GM21526 (cell line): ENCODE measurements at regions not wholly inside any gene's neighbourhood (a gene's known extent, or its start where the extent isn't known, plus 50 kb on each side); places are given as distances from the start of the nearest gene placed in this dataset.

Experiments used
- ATAC-seq: cut with Tn5 transposase; IDR thresholded peaks from one replicate; pipeline ENCODE4 v1.9.1; 2021; ENCODE audit warnings: moderate library complexity; ENCODE audit not compliant: unreplicated experiment, low FRiP score

GRCh38 chr2:168338292-168338691 is 90.9 kb upstream of the STK39 start:
- ATAC-seq: no peak

GRCh38 chr2:168338803-168339437 is 91.5 kb upstream of the STK39 start:
- no peak for ATAC-seq

- no peak for ATAC-seq
Observed at GRCh38 chr2:168340931-168341330, 93.5 kb upstream of the STK39 start.

GRCh38 chr2:168343586-168343985 is 96.2 kb upstream of the STK39 start:
- no peak for ATAC-seq

- ATAC-seq: no peak
Observed at GRCh38 chr2:168344706-168345105, 97.3 kb upstream of the STK39 start.

GRCh38 chr2:168345601-168346000 is 98.2 kb upstream of the STK39 start:
- no peak for ATAC-seq

GRCh38 chr2:168346725-168347477 is 99.5 kb upstream of the STK39 start:
- peak; percentile 80 for ATAC-seq

- ATAC-seq: peak; percentile 73
Observed at GRCh38 chr2:168348076-168348475, 100.7 kb upstream of the STK39 start.

- no peak for ATAC-seq
Observed at GRCh38 chr2:168350380-168350779, 103.0 kb upstream of the STK39 start.

- ATAC-seq: no peak
Observed at GRCh38 chr2:168353251-168353650, 102.8 kb upstream of the CERS6 start.

- ATAC-seq: no peak
Observed at GRCh38 chr2:168354499-168354898, 101.6 kb upstream of the CERS6 start.

- ATAC-seq: no peak
Observed at GRCh38 chr2:168355121-168355520, 101.0 kb upstream of the CERS6 start.

GRCh38 chr2:168355779-168356476 is 100.1 kb upstream of the CERS6 start:
- ATAC-seq: no peak

GRCh38 chr2:168356477-168356835 is 99.6 kb upstream of the CERS6 start:
- ATAC-seq: no peak

GRCh38 chr2:168357797-168358472 is 98.1 kb upstream of the CERS6 start:
- ATAC-seq: peak; percentile 50

GRCh38 chr2:168359082-168359481 is 97.0 kb upstream of the CERS6 start:
- no peak for ATAC-seq

GRCh38 chr2:168363347-168364092 is 92.6 kb upstream of the CERS6 start:
- no peak for ATAC-seq

- no peak for ATAC-seq
Observed at GRCh38 chr2:168365094-168365621, 90.9 kb upstream of the CERS6 start.

GRCh38 chr2:168369031-168369430 is 87.0 kb upstream of the CERS6 start:
- no peak for ATAC-seq
